ENCODE measurements at regions not wholly inside any gene's neighbourhood (a gene's known extent, or its start where the extent isn't known, plus 50 kb on each side); places are given as distances from the start of the nearest gene placed in this dataset.

DNA sequence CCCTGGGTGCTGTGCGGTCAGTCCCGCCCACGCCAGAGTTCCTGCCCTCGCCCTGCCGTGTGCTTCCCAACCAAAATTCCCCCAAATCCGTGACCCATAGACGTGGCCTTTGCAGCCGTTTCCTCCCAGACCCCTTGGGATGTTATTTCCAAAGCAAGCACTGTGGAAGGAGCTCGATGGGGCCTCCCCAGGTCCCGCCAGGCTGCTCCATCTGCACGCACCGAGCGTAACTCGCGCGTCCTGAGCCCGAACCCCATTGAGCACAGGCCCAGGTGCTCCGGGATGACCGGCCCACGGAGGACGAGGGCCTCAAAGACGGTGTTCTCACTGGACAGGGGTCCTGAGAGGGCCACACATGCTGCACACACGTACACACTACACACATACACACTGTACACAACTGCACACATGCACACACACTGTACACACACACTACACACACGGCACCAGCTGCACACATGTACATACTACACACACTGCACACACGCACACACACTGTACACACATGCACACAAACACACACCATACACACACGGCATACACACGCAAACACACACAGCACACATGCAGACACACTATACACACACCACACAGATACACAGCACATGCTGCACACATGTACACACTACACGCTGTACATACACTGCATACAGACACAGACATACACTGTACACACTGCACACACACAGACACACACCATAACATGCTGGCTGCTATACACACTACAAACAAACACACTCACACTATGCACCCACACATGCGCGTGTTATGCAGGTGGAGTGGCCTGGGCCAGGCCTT lies 431.2 kb upstream of the SALL3 start:
- TF ChIP-seq, protein P1, sequence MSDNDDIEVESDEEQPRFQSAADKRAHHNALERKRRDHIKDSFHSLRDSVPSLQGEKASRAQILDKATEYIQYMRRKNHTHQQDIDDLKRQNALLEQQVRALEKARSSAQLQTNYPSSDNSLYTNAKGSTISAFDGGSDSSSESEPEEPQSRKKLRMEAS (IDR thresholded peaks at IDR 0.05; ENCODE audit: low read depth, low read length): no peak
- TF ChIP-seq CTCF (IDR thresholded peaks at IDR 0.05; ENCODE audit: low read depth, low read length) (no peak), POLR2A (IDR thresholded peaks at IDR 0.05; ENCODE audit: extremely low read depth, insufficient read length) (no peak), MYC (IDR thresholded peaks at IDR 0.05; ENCODE audit: low read depth, low read length) (no peak)
